ENCODE measurements at regions not wholly inside any gene's neighbourhood (a gene's known extent, or its start where the extent isn't known, plus 50 kb on each side); places are given as distances from the start of the nearest gene placed in this dataset.

DNA sequence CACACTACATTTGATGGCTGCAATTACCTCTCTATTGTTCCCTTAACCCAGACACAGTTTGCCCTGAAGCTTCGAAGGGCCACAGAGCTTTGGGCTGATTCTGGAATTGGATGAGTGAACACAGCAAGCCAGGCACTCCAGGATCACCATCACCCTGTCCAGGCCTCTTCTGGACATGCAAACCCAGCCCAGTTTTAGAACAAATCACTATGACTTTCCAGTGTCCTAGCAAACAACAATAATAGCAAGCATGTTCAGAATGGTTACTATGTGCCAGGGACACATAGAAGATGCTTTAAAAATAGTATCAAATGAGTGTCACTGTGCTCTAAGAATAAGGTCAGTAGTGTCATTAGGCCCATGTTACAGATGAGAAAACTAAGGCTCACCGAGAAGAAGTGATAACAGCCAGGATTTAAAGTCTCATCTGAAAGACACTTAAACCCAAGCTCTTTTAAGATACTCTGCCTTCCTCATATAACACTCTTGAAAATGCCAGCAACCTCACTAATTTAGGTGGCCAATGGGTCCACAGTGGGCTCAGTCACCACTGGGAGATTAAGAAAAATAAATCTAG is 191.7 kb upstream of the STK17B start:
- no TSS peak for BruUV-seq (replicated peaks)
- Histone ChIP-seq H3K9me3 (replicated peaks; ENCODE audit: control insufficient read depth, insufficient read depth, low read length) (no peaks in the 10 kb centered on the region), H3K4me1 (ENCODE audit: control insufficient read depth, extremely low read depth, insufficient read depth, low read length) (peaks cover 45% of the 10 kb centered on the region), H3K27me3 (ENCODE audit: control insufficient read depth in 2 of 2, insufficient read depth in 2 of 2, low read length in 2 of 2) (no peaks in the 10 kb centered on the region), H3K4me3 (replicated peaks in 1 of 3; ENCODE audit: insufficient read depth in 1 of 3, low read depth in 1 of 3, low read length in 3 of 3) (no peak overlapping the region), H3K4me2 (ENCODE audit: insufficient read depth, low read length) (no peak overlapping the region), H3K79me2 (ENCODE audit: control insufficient read depth, insufficient read depth, low read length) (peaks cover 38% of the 10 kb centered on the region), H3K9ac (replicated peaks; ENCODE audit: extremely low read depth, insufficient read depth, low read length) (no peak overlapping the region), H3K9me1 (replicated peaks; ENCODE audit: control insufficient read depth, extremely low read depth, insufficient read depth, low read length) (no peaks in the 10 kb centered on the region), H3K36me3 (ENCODE audit: control insufficient read depth in 2 of 2, extremely low read depth in 1 of 2, insufficient read depth in 2 of 2, low read length in 2 of 2) (no peaks in the 10 kb centered on the region), H4K20me1 (replicated peaks; ENCODE audit: control insufficient read depth, extremely low read depth, insufficient read depth, low read length) (no peaks in the 10 kb centered on the region), H3K27ac (ENCODE audit: insufficient read depth, low read depth, low read length) (no peak overlapping the region), H2AFZ (ENCODE audit: low read depth, low read length) (no peak overlapping the region)
- DNase-seq (ENCODE audit: low read depth, low spot score) (no peak), FAIRE-seq (no peak)
- intact Hi-C loops (cut with micrococcal nuclease) (loop anchor here (1.0 to 2.0 kb wide), 4 partner anchors 9 to 90 kb away; no protein-coding TSS in a partner anchor), dilution Hi-C loops (cut with MboI; ENCODE audit: extremely low pct_ligation_motif_present, low sequenced_read_pairs) (no loop called here)
- TF ChIP-seq MAX (IDR thresholded peaks at IDR 0.05; ENCODE audit: insufficient read depth, insufficient read length) (no peak), JUN (IDR thresholded peaks at IDR 0.05; ENCODE audit: borderline replicate concordance, insufficient read depth, insufficient read length, low read depth) (no peak), EZH2 (IDR thresholded peaks at IDR 0.05; ENCODE audit: borderline replicate concordance, low read depth, low read length, severe bottlenecking) (no peak), GATA2 (IDR thresholded peaks at IDR 0.05; ENCODE audit: insufficient read depth, insufficient read length, low read depth, low read length) (no peak), MYC (IDR thresholded peaks at IDR 0.05; ENCODE audit: low read depth, low read length) (no peak), POLR2AphosphoS5 (IDR thresholded peaks at IDR 0.05; ENCODE audit: insufficient read depth, low read depth, low read length) (no peak), FOS (IDR thresholded peaks at IDR 0.05; ENCODE audit: borderline replicate concordance, insufficient read depth, low read length) (no peak), POLR2A (IDR thresholded peaks at IDR 0.05; ENCODE audit: low read depth, low read length) (no peak)
- TF ChIP-seq, protein P1, sequence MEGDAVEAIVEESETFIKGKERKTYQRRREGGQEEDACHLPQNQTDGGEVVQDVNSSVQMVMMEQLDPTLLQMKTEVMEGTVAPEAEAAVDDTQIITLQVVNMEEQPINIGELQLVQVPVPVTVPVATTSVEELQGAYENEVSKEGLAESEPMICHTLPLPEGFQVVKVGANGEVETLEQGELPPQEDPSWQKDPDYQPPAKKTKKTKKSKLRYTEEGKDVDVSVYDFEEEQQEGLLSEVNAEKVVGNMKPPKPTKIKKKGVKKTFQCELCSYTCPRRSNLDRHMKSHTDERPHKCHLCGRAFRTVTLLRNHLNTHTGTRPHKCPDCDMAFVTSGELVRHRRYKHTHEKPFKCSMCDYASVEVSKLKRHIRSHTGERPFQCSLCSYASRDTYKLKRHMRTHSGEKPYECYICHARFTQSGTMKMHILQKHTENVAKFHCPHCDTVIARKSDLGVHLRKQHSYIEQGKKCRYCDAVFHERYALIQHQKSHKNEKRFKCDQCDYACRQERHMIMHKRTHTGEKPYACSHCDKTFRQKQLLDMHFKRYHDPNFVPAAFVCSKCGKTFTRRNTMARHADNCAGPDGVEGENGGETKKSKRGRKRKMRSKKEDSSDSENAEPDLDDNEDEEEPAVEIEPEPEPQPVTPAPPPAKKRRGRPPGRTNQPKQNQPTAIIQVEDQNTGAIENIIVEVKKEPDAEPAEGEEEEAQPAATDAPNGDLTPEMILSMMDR (IDR thresholded peaks at IDR 0.05; ENCODE audit: extremely low read depth in 1 of 2, insufficient read depth in 1 of 2, low read depth in 1 of 2, low read length in 2 of 2), result no peak
- ChIA-PET POLR2A (interaction anchor here (1.1 to 2.3 kb wide), 2 partner anchors 26 to 37 kb away, joined by 5 to 14 read pairs; no protein-coding TSS in a partner anchor), CTCF (interaction anchor here (0.7 to 3.6 kb wide), 10 partner anchors 10 to 91 kb away, joined by 4 to 32 read pairs (median 6); no protein-coding TSS in a partner anchor)

All from endothelial cell of umbilical vein (primary cell).